PFSK-1 (cell line): ENCODE measurements at regions not wholly inside any gene's neighbourhood (a gene's known extent, or its start where the extent isn't known, plus 50 kb on each side); places are given as distances from the start of the nearest gene placed in this dataset.

Source experiments
- FOXP2 ChIP-seq: optimal IDR thresholded peaks from 2 replicates; pipeline ENCODE3; 2011; ENCODE audit warnings: borderline replicate concordance, control low read depth, inconsistent platforms; ENCODE audit not compliant: insufficient read depth; ENCODE audit errors: extremely low read length, extremely low read depth
- POLR2AphosphoS5 ChIP-seq: IDR thresholded peaks from 2 replicates; pipeline ENCODE4 v1.6.1; 2012; ENCODE audit warnings: low read depth, mild to moderate bottlenecking, control low read depth, low read length, moderate library complexity
- SIN3A ChIP-seq: IDR thresholded peaks from 2 replicates; pipeline ENCODE4 v1.6.1; 2012; ENCODE audit warnings: mild to moderate bottlenecking, low read length, moderate library complexity, borderline replicate concordance; ENCODE audit not compliant: insufficient read depth
- TAF1 ChIP-seq: IDR thresholded peaks from 2 replicates; pipeline ENCODE4 v1.6.1; 2012; ENCODE audit warnings: low read length, control low read depth, borderline replicate concordance; ENCODE audit not compliant: insufficient read depth
- TF ChIP-seq, protein P1 (sequence below), 2 experiments: IDR thresholded peaks; 2 replicates each; pipeline versions ENCODE4 v1.6.1 to v1.8.0; 2011 to 2012; ENCODE audit warnings: low read depth in 2 of 2, low read length in 2 of 2, control low read depth in 1 of 2, inconsistent platforms in 1 of 2, mild to moderate bottlenecking in 1 of 2, moderate library complexity in 1 of 2; ENCODE audit not compliant: insufficient read depth in 1 of 2

GRCh38 chr9:75454043-75454442 is 365.7 kb downstream of the OSTF1 start:
- TF ChIP-seq, protein P1, sequence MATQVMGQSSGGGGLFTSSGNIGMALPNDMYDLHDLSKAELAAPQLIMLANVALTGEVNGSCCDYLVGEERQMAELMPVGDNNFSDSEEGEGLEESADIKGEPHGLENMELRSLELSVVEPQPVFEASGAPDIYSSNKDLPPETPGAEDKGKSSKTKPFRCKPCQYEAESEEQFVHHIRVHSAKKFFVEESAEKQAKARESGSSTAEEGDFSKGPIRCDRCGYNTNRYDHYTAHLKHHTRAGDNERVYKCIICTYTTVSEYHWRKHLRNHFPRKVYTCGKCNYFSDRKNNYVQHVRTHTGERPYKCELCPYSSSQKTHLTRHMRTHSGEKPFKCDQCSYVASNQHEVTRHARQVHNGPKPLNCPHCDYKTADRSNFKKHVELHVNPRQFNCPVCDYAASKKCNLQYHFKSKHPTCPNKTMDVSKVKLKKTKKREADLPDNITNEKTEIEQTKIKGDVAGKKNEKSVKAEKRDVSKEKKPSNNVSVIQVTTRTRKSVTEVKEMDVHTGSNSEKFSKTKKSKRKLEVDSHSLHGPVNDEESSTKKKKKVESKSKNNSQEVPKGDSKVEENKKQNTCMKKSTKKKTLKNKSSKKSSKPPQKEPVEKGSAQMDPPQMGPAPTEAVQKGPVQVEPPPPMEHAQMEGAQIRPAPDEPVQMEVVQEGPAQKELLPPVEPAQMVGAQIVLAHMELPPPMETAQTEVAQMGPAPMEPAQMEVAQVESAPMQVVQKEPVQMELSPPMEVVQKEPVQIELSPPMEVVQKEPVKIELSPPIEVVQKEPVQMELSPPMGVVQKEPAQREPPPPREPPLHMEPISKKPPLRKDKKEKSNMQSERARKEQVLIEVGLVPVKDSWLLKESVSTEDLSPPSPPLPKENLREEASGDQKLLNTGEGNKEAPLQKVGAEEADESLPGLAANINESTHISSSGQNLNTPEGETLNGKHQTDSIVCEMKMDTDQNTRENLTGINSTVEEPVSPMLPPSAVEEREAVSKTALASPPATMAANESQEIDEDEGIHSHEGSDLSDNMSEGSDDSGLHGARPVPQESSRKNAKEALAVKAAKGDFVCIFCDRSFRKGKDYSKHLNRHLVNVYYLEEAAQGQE (IDR thresholded peaks at IDR 0.05; ENCODE audit: insufficient read depth in 1 of 2, low read depth in 2 of 2, low read length in 2 of 2), result no peak
- TF ChIP-seq POLR2AphosphoS5 (no peak), SIN3A (no peak), TAF1 (no peak), FOXP2 (no peak)
